ENCODE measurements at regions not wholly inside any gene's neighbourhood (a gene's known extent, or its start where the extent isn't known, plus 50 kb on each side); places are given as distances from the start of the nearest gene placed in this dataset.

- H4K20me1 ChIP-seq (ENCODE audit: control insufficient read depth, insufficient read depth, low read length, poor library complexity, severe bottlenecking), result no peaks in the 10 kb centered on the region
Measured at GRCh38 chr10:106133451-106133850, 1031.1 kb downstream of the SORCS1 start.

DNA sequence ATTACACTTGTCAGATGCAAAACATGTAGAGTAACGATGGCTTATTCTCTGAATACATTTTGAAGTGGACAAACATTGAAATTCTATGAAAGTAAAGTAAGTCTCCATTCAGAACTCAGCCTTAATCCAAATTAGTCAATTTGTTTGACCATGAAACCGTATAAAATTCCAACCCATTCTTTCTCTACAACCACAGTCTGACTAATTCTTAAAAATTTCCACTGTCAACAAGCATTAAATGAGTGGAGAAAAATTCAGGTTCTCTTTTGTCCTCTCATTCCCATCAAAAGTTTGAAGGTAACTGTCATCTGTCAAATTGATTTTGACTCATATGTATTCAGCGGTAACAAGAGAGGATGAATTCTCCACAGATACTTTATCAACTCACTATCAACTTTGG lies 1031.5 kb downstream of the SORCS1 start:
- H3K27ac ChIP-seq (ENCODE audit: low read length in 2 of 2), result no peak overlapping the region
- no CpG with 5 or more reads among the region's 3 CpGs for WGBS (ENCODE audit: insufficient coverage)
- Mint-ChIP-seq H3K9me3 (ENCODE audit: insufficient read depth) (peaks cover 2% of the 10 kb centered on the region), H3K27ac (no peak overlapping the region), H3K4me1 (no peaks in the 10 kb centered on the region), H3K4me3 (no peak overlapping the region), H3K27me3 (no peaks in the 10 kb centered on the region)
- ChIA-PET POLR2A (no interaction called here), CTCF (no interaction called here)
- intact Hi-C loops (cut with micrococcal nuclease), result no loop called here
- no peaks in the 10 kb centered on the region for H3K4me1 ChIP-seq (ENCODE audit: control insufficient read depth in 2 of 2, insufficient read depth in 2 of 2, low read length in 2 of 2)
- no peaks in the 10 kb centered on the region for H3K79me2 ChIP-seq (ENCODE audit: control insufficient read depth, insufficient read depth, low read length)
- no peak for DNase-seq
- no peak for ATAC-seq (ENCODE audit: low read depth)
- no peaks in the 10 kb centered on the region for H4K20me1 ChIP-seq (ENCODE audit: control insufficient read depth, insufficient read depth, low read length, poor library complexity, severe bottlenecking)
- no peak overlapping the region for H3K4me2 ChIP-seq (replicated peaks; ENCODE audit: low read depth, low read length, poor library complexity, severe bottlenecking)
- no peak overlapping the region for H2AFZ ChIP-seq (ENCODE audit: insufficient read depth, low read depth, low read length, poor library complexity, severe bottlenecking)
- H3K27me3 ChIP-seq (replicated peaks in 1 of 4; ENCODE audit: control extremely low read depth in 1 of 4, control insufficient read depth in 3 of 4, insufficient read depth in 4 of 4, low read length in 3 of 4), result no peaks in the 10 kb centered on the region
- H3K9me3 ChIP-seq (ENCODE audit: control extremely low read depth in 1 of 3, control insufficient read depth in 2 of 3, insufficient read depth in 1 of 3, low read length in 2 of 3), result no peaks in the 10 kb centered on the region
- TF ChIP-seq EZH2 (IDR thresholded peaks at IDR 0.05; ENCODE audit: borderline replicate concordance, insufficient read depth, low read depth, low read length, poor library complexity, severe bottlenecking) (no peak), CTCF (IDR thresholded peaks at IDR 0.05) (no peak)
- H3K4me3 ChIP-seq (ENCODE audit: control extremely low read depth in 1 of 5, extremely low read depth in 1 of 5, insufficient read depth in 1 of 5, low read depth in 2 of 5, low read length in 4 of 5), result no peak overlapping the region
- H3K36me3 ChIP-seq (replicated peaks in 1 of 2; ENCODE audit: control extremely low read depth in 1 of 2, control insufficient read depth in 1 of 2, extremely low read depth in 1 of 2, insufficient read depth in 2 of 2, low read length in 1 of 2), result no peaks in the 10 kb centered on the region
- no peak overlapping the region for H3K9ac ChIP-seq (ENCODE audit: low read length)

More at GRCh38 chr10:106133451-106133850, 1031.1 kb downstream of the SORCS1 start:
- Histone ChIP-seq H3K27me3 (replicated peaks in 1 of 4; ENCODE audit: control extremely low read depth in 1 of 4, control insufficient read depth in 3 of 4, insufficient read depth in 4 of 4, low read length in 3 of 4) (no peaks in the 10 kb centered on the region), H3K79me2 (ENCODE audit: control insufficient read depth, insufficient read depth, low read length) (no peaks in the 10 kb centered on the region), H3K27ac (ENCODE audit: low read length in 2 of 2) (no peak overlapping the region), H3K4me3 (ENCODE audit: control extremely low read depth in 1 of 5, extremely low read depth in 1 of 5, insufficient read depth in 1 of 5, low read depth in 2 of 5, low read length in 4 of 5) (no peak overlapping the region), H3K9me3 (ENCODE audit: control extremely low read depth in 1 of 3, control insufficient read depth in 2 of 3, insufficient read depth in 1 of 3, low read length in 2 of 3) (no peaks in the 10 kb centered on the region), H3K9ac (ENCODE audit: low read length) (no peak overlapping the region), H3K4me1 (ENCODE audit: control insufficient read depth in 2 of 2, insufficient read depth in 2 of 2, low read length in 2 of 2) (no peaks in the 10 kb centered on the region), H3K4me2 (replicated peaks; ENCODE audit: low read depth, low read length, poor library complexity, severe bottlenecking) (no peak overlapping the region), H3K36me3 (replicated peaks in 1 of 2; ENCODE audit: control extremely low read depth in 1 of 2, control insufficient read depth in 1 of 2, extremely low read depth in 1 of 2, insufficient read depth in 2 of 2, low read length in 1 of 2) (no peaks in the 10 kb centered on the region), H2AFZ (ENCODE audit: insufficient read depth, low read depth, low read length, poor library complexity, severe bottlenecking) (no peak overlapping the region)
- ATAC-seq (ENCODE audit: low read depth) (no peak), DNase-seq (no peak)
- peaks cover 2% of the 10 kb centered on the region for H3K9me3 Mint-ChIP-seq (ENCODE audit: insufficient read depth)
- CTCF ChIA-PET, result no interaction called here
- intact Hi-C loops (cut with micrococcal nuclease), result no loop called here
- H3K27me3 Mint-ChIP-seq, result no peaks in the 10 kb centered on the region
- no peak overlapping the region for H3K4me3 Mint-ChIP-seq
- POLR2A ChIA-PET, result no interaction called here
- TF ChIP-seq EZH2 (IDR thresholded peaks at IDR 0.05; ENCODE audit: borderline replicate concordance, insufficient read depth, low read depth, low read length, poor library complexity, severe bottlenecking), result no peak
- no peak for TF ChIP-seq CTCF (IDR thresholded peaks at IDR 0.05)
- WGBS (ENCODE audit: insufficient coverage), result no CpG with 5 or more reads among the region's 2 CpGs
- H3K27ac Mint-ChIP-seq, result no peak overlapping the region
- H3K4me1 Mint-ChIP-seq, result no peaks in the 10 kb centered on the region

All from B cell (primary cell).